HCT116 (cell line): ENCODE measurements at regions not wholly inside any gene's neighbourhood (a gene's known extent, or its start where the extent isn't known, plus 50 kb on each side); places are given as distances from the start of the nearest gene placed in this dataset.

Experiments used
- ATAC-seq: fragments of 200-7000 bp; cut with Tn5 transposase; 2 replicates; pipeline ENCODE4 v1.9.1; 2020; ENCODE audit warnings: mild to moderate bottlenecking, moderate library complexity
- BruUV-seq: library from RNA; stranded (reverse); fragments of 400-500 nt; replicated peaks from 2 replicates; lab custom pipeline; 2021; lab: Mats Ljungman, UMichigan
- CTCF ChIA-PET: fragments of 300-600 bp; sonication (Branson Sonifier 250); formaldehyde crosslinking; loops from one replicate; lab custom pipeline; 2021; ENCODE audit warnings: antibody characterized with exemption; lab: Charles Lee
- POLR2A ChIA-PET: fragments of 300-600, 350-600 bp; sonication (Branson Sonifier 250); formaldehyde crosslinking; loops from one replicate; lab custom pipeline; 2021; ENCODE audit warnings: antibody characterized with exemption; lab: Charles Lee
- RAD21 ChIA-PET, 2 experiments: fragments of 300-600 bp; sonication (Branson Sonifier 250); formaldehyde crosslinking; loops; one replicate each; lab custom pipeline; 2023; ENCODE audit warnings: low total read pairs in 2 of 2; ENCODE audit not compliant: uncharacterized antibody in 2 of 2, unreplicated experiment in 2 of 2, low non-redundant PET in 1 of 2; lab: Charles Lee
- DNase-seq: peaks from one replicate; pipeline ENCODE4 v3.0.0-alpha.2; 2010; ENCODE audit warnings: low read depth, low spot score
- H2AFZ ChIP-seq: fragments of 200-600 bp; shearing (Covaris generic), sonication (generic); 2 replicates; pipeline ENCODE4 v1.6.1; 2017; ENCODE audit warnings: low read depth, mixed run types, mixed read lengths, antibody characterized with exemption, low read length; ENCODE audit not compliant: poor library complexity, severe bottlenecking
- H3K27ac ChIP-seq: 2 replicates; pipeline ENCODE4 v1.5.1; 2012; ENCODE audit warnings: low read depth, low read length
- H3K27me3 ChIP-seq: fragments of 200-600 bp; sonication (generic); 2 replicates; pipeline ENCODE4 v1.6.1; 2016; ENCODE audit warnings: mixed run types, low read length, mixed read lengths; ENCODE audit not compliant: insufficient read depth
- H3K36me3 ChIP-seq, 2 experiments: fragments of 200-500 bp in 1 of 2; fragments of 200-600 bp in 1 of 2; sonication (Bioruptor generic) in 1 of 2; sonication (generic) in 1 of 2; 2 replicates each; pipeline versions ENCODE4 v1.5.1 to v1.6.1; 2014 to 2016; ENCODE audit warnings: low read length in 2 of 2, inconsistent platforms in 1 of 2, mixed read lengths in 1 of 2, mixed run types in 1 of 2; ENCODE audit not compliant: insufficient read depth in 2 of 2, control insufficient read depth in 1 of 2
- H3K4me1 ChIP-seq, 2 experiments: fragments of 200-600 bp in 1 of 2; sonication (generic) in 1 of 2; 2 replicates each; pipeline versions ENCODE4 v1.5.1 to v1.6.1; 2012 to 2017; ENCODE audit warnings: low read length in 2 of 2, inconsistent platforms in 1 of 2, mild to moderate bottlenecking in 1 of 2, mixed read lengths in 1 of 2, mixed run types in 1 of 2, moderate library complexity in 1 of 2; ENCODE audit not compliant: insufficient read depth in 2 of 2, control insufficient read depth in 1 of 2
- H3K4me2 ChIP-seq: fragments of 200-600 bp; sonication (generic); 2 replicates; pipeline ENCODE4 v1.6.1; 2017; ENCODE audit warnings: mixed run types, low read length, mixed read lengths
- H3K4me3 ChIP-seq, 2 experiments: fragments of 200-600 bp in 1 of 2; sonication (generic) in 1 of 2; replicated peaks in 1 of 2; 2 replicates each; pipeline ENCODE4 v1.5.1; 2011 to 2016; ENCODE audit warnings: low read length in 2 of 2, control low read depth in 1 of 2, low read depth in 1 of 2, mild to moderate bottlenecking in 1 of 2, mixed read lengths in 1 of 2, mixed run types in 1 of 2
- H3K79me2 ChIP-seq: fragments of 200-600 bp; sonication (generic); 2 replicates; pipeline ENCODE4 v1.6.1; 2017; ENCODE audit warnings: mild to moderate bottlenecking, mixed run types, low read length, moderate library complexity, mixed read lengths; ENCODE audit not compliant: insufficient read depth
- H3K9ac ChIP-seq: fragments of 200-600 bp; sonication (generic); 2 replicates; pipeline ENCODE4 v1.6.1; 2016; ENCODE audit warnings: low read length, mixed read lengths
- H3K9me2 ChIP-seq: fragments of 200-600 bp; sonication (generic), shearing (Covaris generic); 2 replicates; pipeline ENCODE4 v1.6.1; 2017; ENCODE audit warnings: mixed run types, mild to moderate bottlenecking, moderate library complexity; ENCODE audit not compliant: insufficient read depth
- H3K9me3 ChIP-seq, 2 experiments: fragments of 200-500 bp in 1 of 2; fragments of 200-600 bp in 1 of 2; sonication (Bioruptor generic) in 1 of 2; sonication (generic) in 1 of 2; 2 replicates each; pipeline ENCODE4 v1.6.1; 2014 to 2017; ENCODE audit warnings: low read length in 2 of 2, mixed read lengths in 2 of 2, inconsistent platforms in 1 of 2, low read depth in 1 of 2, mild to moderate bottlenecking in 1 of 2, mixed run types in 1 of 2, moderate library complexity in 1 of 2; ENCODE audit not compliant: control insufficient read depth in 1 of 2, insufficient read depth in 1 of 2
- H4K20me1 ChIP-seq: fragments of 200-600 bp; sonication (generic), shearing (Covaris generic); 2 replicates; pipeline ENCODE4 v1.6.1; 2017; ENCODE audit warnings: mixed run types, mild to moderate bottlenecking, moderate library complexity; ENCODE audit not compliant: insufficient read depth
- CBX3 ChIP-seq: IDR thresholded peaks from 2 replicates; pipeline ENCODE4 v1.6.1; 2012; ENCODE audit warnings: low read depth
- EGR1 ChIP-seq: IDR thresholded peaks from 2 replicates; pipeline ENCODE4 v1.6.1; 2012; ENCODE audit warnings: low read depth
- ELF1 ChIP-seq: IDR thresholded peaks from 2 replicates; pipeline ENCODE4 v1.6.1; 2012; ENCODE audit warnings: low read depth, borderline replicate concordance
- EZH2 ChIP-seq: fragments of 200-600 bp; sonication (generic); IDR thresholded peaks from 2 replicates; pipeline ENCODE4 v1.6.1; 2017; ENCODE audit warnings: antibody characterized with exemption, mixed run types
- EZH2phosphoT487 ChIP-seq: fragments of 200-600 bp; IDR thresholded peaks from 2 replicates; pipeline ENCODE4 v1.6.1; 2018; ENCODE audit warnings: antibody characterized with exemption, borderline replicate concordance
- JUND ChIP-seq: IDR thresholded peaks from 2 replicates; pipeline ENCODE4 v1.6.1; 2012
- POLR2A ChIP-seq: IDR thresholded peaks from 2 replicates; pipeline ENCODE4 v1.7.0; 2011; ENCODE audit warnings: borderline replicate concordance; ENCODE audit not compliant: insufficient read depth, insufficient read length; ENCODE audit errors: extremely low read depth
- POLR2AphosphoS5 ChIP-seq: IDR thresholded peaks from 2 replicates; pipeline ENCODE4 v1.6.1; 2011; ENCODE audit warnings: mild to moderate bottlenecking, low read depth, low read length, moderate library complexity
- RAD21 ChIP-seq: IDR thresholded peaks from 2 replicates; pipeline ENCODE4 v1.6.1; 2012; ENCODE audit warnings: low read depth, mild to moderate bottlenecking
- REST ChIP-seq: IDR thresholded peaks from 2 replicates; pipeline ENCODE4 v1.6.1; 2012; ENCODE audit warnings: low read depth
- SIN3A ChIP-seq: IDR thresholded peaks from 2 replicates; pipeline ENCODE4 v1.6.1; 2012; ENCODE audit warnings: low read depth
- SP1 ChIP-seq: IDR thresholded peaks from 2 replicates; pipeline ENCODE4 v1.6.1; 2012; ENCODE audit warnings: low read depth
- SRF ChIP-seq: IDR thresholded peaks from 2 replicates; pipeline ENCODE4 v1.6.1; 2012; ENCODE audit warnings: low read depth
- TCF7L2 ChIP-seq: IDR thresholded peaks from 2 replicates; pipeline ENCODE4 v1.7.0; 2011; ENCODE audit warnings: borderline replicate concordance, inconsistent platforms; ENCODE audit not compliant: insufficient read depth, insufficient read length; ENCODE audit errors: extremely low read depth
- YY1 ChIP-seq: IDR thresholded peaks from 2 replicates; pipeline ENCODE4 v1.6.1; 2011; ENCODE audit warnings: low read length, low read depth, moderate library complexity, mild to moderate bottlenecking; ENCODE audit not compliant: insufficient replicate concordance; ENCODE audit errors: extremely low read depth
- ZFX ChIP-seq: fragments of 450-650 bp; IDR thresholded peaks from 2 replicates; pipeline ENCODE4 v1.6.1; 2017
- ZNF274 ChIP-seq: fragments of 200-500 bp; sonication (Bioruptor generic); IDR thresholded peaks from 2 replicates; pipeline ENCODE4 v1.6.1; 2014; ENCODE audit warnings: mild to moderate bottlenecking, low read depth, low read length, inconsistent platforms
- intact Hi-C: fragments of 100-400 bp; cut with micrococcal nuclease; formaldehyde crosslinking; loops from 2 replicates; pipeline ENCODE4 v1.10.0; 2022
- TF ChIP-seq, protein P1 (sequence below): IDR thresholded peaks from 2 replicates; pipeline ENCODE4 v1.6.1; 2011; ENCODE audit warnings: mild to moderate bottlenecking, low read length, moderate library complexity; ENCODE audit not compliant: insufficient replicate concordance; ENCODE audit errors: extremely low read depth
- TF ChIP-seq, protein P2 (sequence below): IDR thresholded peaks from 2 replicates; pipeline ENCODE4 v1.6.1; 2012
- TF ChIP-seq, protein P3 (sequence below): IDR thresholded peaks from 2 replicates; pipeline ENCODE4 v1.6.1; 2012

DNA sequence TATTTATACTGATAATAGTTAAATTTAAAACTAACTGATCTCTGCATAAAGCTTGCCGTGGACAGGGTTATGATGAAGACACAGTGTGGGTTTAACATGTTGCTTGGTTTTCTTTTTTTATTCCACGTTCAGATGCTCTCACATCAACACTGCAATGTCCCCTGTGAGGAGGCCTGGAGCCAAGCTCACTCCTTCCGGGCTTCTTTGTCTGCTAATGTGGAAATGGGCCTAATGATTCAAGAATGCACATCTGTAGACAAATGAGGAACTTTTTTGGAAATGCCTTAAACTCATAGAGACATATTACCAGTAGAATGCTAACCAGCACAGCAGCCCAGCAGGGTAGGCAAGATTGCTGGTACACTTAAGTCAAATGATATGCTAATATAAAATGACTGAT, 208.0 kb downstream of the GALR1 start:
- Histone ChIP-seq H3K27me3 (no peaks in the 10 kb centered on the region), H3K4me1 (no peaks in the 10 kb centered on the region), H3K4me2 (no peak overlapping the region), H3K9me3 (no peaks in the 10 kb centered on the region; a peak in 1 of 4 replicates), H2AFZ (no peak overlapping the region), H3K9ac (no peak overlapping the region), H3K9me2 (no peaks in the 10 kb centered on the region), H3K36me3 (no peaks in the 10 kb centered on the region), H3K79me2 (no peaks in the 10 kb centered on the region), H3K27ac (no peak overlapping the region), H3K4me3 (no peak overlapping the region), H4K20me1 (no peaks in the 10 kb centered on the region)
- RAD21 ChIA-PET = no interaction called here
- intact Hi-C loops = no loop called here
- ATAC-seq (no peak), DNase-seq (no peak)
- TF ChIP-seq, protein P1, sequence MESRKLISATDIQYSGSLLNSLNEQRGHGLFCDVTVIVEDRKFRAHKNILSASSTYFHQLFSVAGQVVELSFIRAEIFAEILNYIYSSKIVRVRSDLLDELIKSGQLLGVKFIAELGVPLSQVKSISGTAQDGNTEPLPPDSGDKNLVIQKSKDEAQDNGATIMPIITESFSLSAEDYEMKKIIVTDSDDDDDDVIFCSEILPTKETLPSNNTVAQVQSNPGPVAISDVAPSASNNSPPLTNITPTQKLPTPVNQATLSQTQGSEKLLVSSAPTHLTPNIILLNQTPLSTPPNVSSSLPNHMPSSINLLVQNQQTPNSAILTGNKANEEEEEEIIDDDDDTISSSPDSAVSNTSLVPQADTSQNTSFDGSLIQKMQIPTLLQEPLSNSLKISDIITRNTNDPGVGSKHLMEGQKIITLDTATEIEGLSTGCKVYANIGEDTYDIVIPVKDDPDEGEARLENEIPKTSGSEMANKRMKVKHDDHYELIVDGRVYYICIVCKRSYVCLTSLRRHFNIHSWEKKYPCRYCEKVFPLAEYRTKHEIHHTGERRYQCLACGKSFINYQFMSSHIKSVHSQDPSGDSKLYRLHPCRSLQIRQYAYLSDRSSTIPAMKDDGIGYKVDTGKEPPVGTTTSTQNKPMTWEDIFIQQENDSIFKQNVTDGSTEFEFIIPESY = no peak
- TF ChIP-seq ZNF274 (no peak), TCF7L2 (no peak), SP1 (no peak), POLR2AphosphoS5 (no peak), EGR1 (no peak), RAD21 (no peak), REST (no peak), SIN3A (no peak), JUND (no peak), CBX3 (no peak), EZH2 (no peak), POLR2A (no peak), YY1 (no peak), SRF (no peak), ELF1 (no peak), EZH2phosphoT487 (no peak), ZFX (no peak)
- TF ChIP-seq, protein P2, sequence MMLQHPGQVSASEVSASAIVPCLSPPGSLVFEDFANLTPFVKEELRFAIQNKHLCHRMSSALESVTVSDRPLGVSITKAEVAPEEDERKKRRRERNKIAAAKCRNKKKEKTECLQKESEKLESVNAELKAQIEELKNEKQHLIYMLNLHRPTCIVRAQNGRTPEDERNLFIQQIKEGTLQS = no peak
- TF ChIP-seq, protein P3, sequence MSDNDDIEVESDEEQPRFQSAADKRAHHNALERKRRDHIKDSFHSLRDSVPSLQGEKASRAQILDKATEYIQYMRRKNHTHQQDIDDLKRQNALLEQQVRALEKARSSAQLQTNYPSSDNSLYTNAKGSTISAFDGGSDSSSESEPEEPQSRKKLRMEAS = no peak
- CTCF ChIA-PET = no interaction called here
- POLR2A ChIA-PET = no interaction called here
- no TSS peak for BruUV-seq
